K562 (cell line): ENCODE measurements at regions not wholly inside any gene's neighbourhood (a gene's known extent, or its start where the extent isn't known, plus 50 kb on each side); places are given as distances from the start of the nearest gene placed in this dataset.
"Not testable (repeated sequence)": the region's sequence is repeated elsewhere in the genome, so short reads cannot be mapped to it uniquely, and the experiment has no call there.

Source experiments
- ATAC-seq: fragments of 200-7000 bp; cut with Tn5 transposase; 3 replicates; pipeline ENCODE4 v1.9.1; 2020; ENCODE audit warnings: moderate library complexity
- BruUV-seq: library from RNA; stranded (reverse); fragments of 400-500 nt; replicated peaks from 2 replicates; lab custom pipeline; 2021; lab: Mats Ljungman, UMichigan
- CTCF ChIA-PET: fragments of 300-600 bp; formaldehyde crosslinking; extraction: SDS; loops from one replicate; lab custom pipeline; 2021; ENCODE audit warnings: low intra/inter-chr PET ratio; lab: Yijun Ruan, JAX
- POLR2A ChIA-PET: fragments of 300-600, 350-650 bp; sonication (Branson Sonifier 250); formaldehyde crosslinking; extraction: SDS; loops from one replicate; lab custom pipeline; 2021; ENCODE audit warnings: antibody characterized with exemption, inconsistent platforms; lab: Yijun Ruan, JAX
- DNase-seq, 4 experiments: peaks; one replicate each; pipeline versions ENCODE4 v3.0.0 to v3.0.0-alpha.2; 2011 to 2018; ENCODE audit warnings: low spot score in 3 of 4, mixed read lengths in 3 of 4; ENCODE audit errors: extremely low read depth in 1 of 4
- FAIRE-seq: peaks from 2 replicates; lab custom pipeline; 2011; peaks lifted over from hg19 to GRCh38; lab: Jason Lieb, UNC
- H2AFZ ChIP-seq: 2 replicates; pipeline ENCODE4 v1.6.0; 2011; ENCODE audit warnings: low read depth, low read length, control low read depth, inconsistent platforms
- H3K27ac ChIP-seq: fragments of 200-600 bp; 3 replicates; pipeline ENCODE4 v1.8.0; 2011; ENCODE audit warnings: low read depth, mild to moderate bottlenecking, control low read depth, inconsistent platforms, low read length, moderate library complexity, mixed read lengths; ENCODE audit errors: extremely low read depth
- H3K27me3 ChIP-seq, 2 experiments: fragments of 300-600 bp in 1 of 2; 2 replicates in 1 of 2; 3 replicates in 1 of 2; pipeline versions ENCODE4 v1.6.0 to v1.8.0; 2011; ENCODE audit warnings: inconsistent platforms in 2 of 2, low read length in 2 of 2, mild to moderate bottlenecking in 1 of 2, mixed read lengths in 1 of 2, moderate library complexity in 1 of 2; ENCODE audit not compliant: control insufficient read depth in 2 of 2, insufficient read depth in 2 of 2
- H3K36me3 ChIP-seq: fragments of 300-600 bp; 3 replicates; pipeline ENCODE4 v1.8.0; 2011; ENCODE audit warnings: mild to moderate bottlenecking, low read length, inconsistent platforms; ENCODE audit not compliant: control insufficient read depth, insufficient read depth
- H3K4me1 ChIP-seq, 2 experiments: fragments of 200-600 bp in 1 of 2; replicated peaks in 1 of 2; 2 replicates in 1 of 2; 3 replicates in 1 of 2; pipeline versions ENCODE4 v1.5.1 to v1.8.0; 2011; ENCODE audit warnings: inconsistent platforms in 2 of 2, low read length in 2 of 2, mild to moderate bottlenecking in 1 of 2, mixed read lengths in 1 of 2, moderate library complexity in 1 of 2; ENCODE audit not compliant: control insufficient read depth in 2 of 2, insufficient read depth in 2 of 2
- H3K4me2 ChIP-seq: 2 replicates; pipeline ENCODE4 v1.6.1; 2011; ENCODE audit warnings: low read length, control low read depth, inconsistent platforms, mixed read lengths; ENCODE audit not compliant: insufficient read depth
- H3K4me3 ChIP-seq: fragments of 200-600 bp; sonication (generic), shearing (Covaris generic); 2 replicates; pipeline ENCODE4 v1.5.1; 2016; ENCODE audit warnings: control low read depth, inconsistent platforms
- H3K79me2 ChIP-seq: fragments of 200-600 bp; 3 replicates; pipeline ENCODE4 v1.8.0; 2011; ENCODE audit warnings: low read length, inconsistent platforms; ENCODE audit not compliant: control insufficient read depth, insufficient read depth
- H3K9ac ChIP-seq, 2 experiments: 2 replicates each; pipeline versions ENCODE4 v1.6.0 to v1.6.1; 2011; ENCODE audit warnings: low read depth in 2 of 2, low read length in 2 of 2, control low read depth in 1 of 2, inconsistent platforms in 1 of 2, mild to moderate bottlenecking in 1 of 2, mixed read lengths in 1 of 2; ENCODE audit not compliant: insufficient read depth in 1 of 2
- H3K9me1 ChIP-seq: one replicate; pipeline ENCODE4 v1.6.0; 2011; ENCODE audit warnings: inconsistent platforms, mild to moderate bottlenecking, low read length, moderate library complexity; ENCODE audit not compliant: control insufficient read depth, insufficient read depth
- H3K9me3 ChIP-seq: replicated peaks from 2 replicates; pipeline ENCODE4 v1.5.1; 2011; ENCODE audit warnings: low read depth, low read length, inconsistent platforms; ENCODE audit not compliant: control insufficient read depth, insufficient read depth
- H4K20me1 ChIP-seq: replicated peaks from 2 replicates; pipeline ENCODE4 v1.6.1; 2011; ENCODE audit warnings: low read length, inconsistent platforms, mixed read lengths; ENCODE audit not compliant: control insufficient read depth, insufficient read depth
- ARID2 ChIP-seq: fragments of 450-650 bp; IDR thresholded peaks from 2 replicates; pipeline ENCODE4 v1.6.1; 2017; ENCODE audit warnings: antibody characterized with exemption, mild to moderate bottlenecking
- CHD2 ChIP-seq: IDR thresholded peaks from 2 replicates; pipeline ENCODE4 v1.6.1; 2011; ENCODE audit warnings: low read depth, low read length
- DDX20 ChIP-seq: fragments of 450-650 bp; IDR thresholded peaks from 2 replicates; pipeline ENCODE4 v1.6.1; 2016; ENCODE audit warnings: missing genetic modification characterization, low read depth, mild to moderate bottlenecking, missing compliant biosample characterization, moderate library complexity
- HDAC1 ChIP-seq, 2 experiments: fragments of 450-650 bp; IDR thresholded peaks; 2 replicates each; pipeline ENCODE4 v1.6.1; 2016 to 2017; ENCODE audit warnings: inconsistent platforms in 1 of 2, mild to moderate bottlenecking in 1 of 2, moderate library complexity in 1 of 2
- HDGF ChIP-seq: fragments of 450-650 bp; IDR thresholded peaks from 2 replicates; pipeline ENCODE4 v1.6.1; 2016
- PTRF ChIP-seq: fragments of 450-650 bp; IDR thresholded peaks from 2 replicates; pipeline ENCODE4 v1.6.1; 2016; ENCODE audit warnings: mild to moderate bottlenecking, missing genetic modification characterization, missing compliant biosample characterization
- RBM14 ChIP-seq: fragments of 200-400 bp; formaldehyde crosslinking; IDR thresholded peaks from 2 replicates; pipeline ENCODE4 v1.6.1; 2018; ENCODE audit warnings: low read depth, mild to moderate bottlenecking, low read length, moderate library complexity, borderline replicate concordance; ENCODE audit not compliant: insufficient read depth
- SP2 ChIP-seq: IDR thresholded peaks from 2 replicates; pipeline ENCODE4 v1.6.1; 2011; ENCODE audit warnings: mild to moderate bottlenecking, low read depth, low read length, moderate library complexity; ENCODE audit not compliant: poor library complexity, severe bottlenecking; ENCODE audit errors: extremely low read depth
- TAF1 ChIP-seq: IDR thresholded peaks from 2 replicates; pipeline ENCODE4 v1.6.1; 2011; ENCODE audit warnings: mild to moderate bottlenecking, low read length, moderate library complexity; ENCODE audit not compliant: insufficient read depth, control insufficient read depth, severe bottlenecking; ENCODE audit errors: extremely low read depth
- THRAP3 ChIP-seq: fragments of 450-650 bp; IDR thresholded peaks from 2 replicates; pipeline ENCODE4 v1.6.1; 2016; ENCODE audit warnings: mild to moderate bottlenecking, inconsistent platforms, borderline replicate concordance
- ZBTB43 ChIP-seq: sonication (generic); formaldehyde crosslinking; IDR thresholded peaks from 2 replicates; pipeline ENCODE4 v1.8.0; 2023; ENCODE audit warnings: mild to moderate bottlenecking, missing genetic modification reagents
- ZBTB5 ChIP-seq: fragments of 450-650 bp; IDR thresholded peaks from 2 replicates; pipeline ENCODE4 v1.6.1; 2017; ENCODE audit warnings: antibody characterized with exemption
- ZNF184 ChIP-seq: sonication (generic); formaldehyde crosslinking; IDR thresholded peaks from 2 replicates; pipeline ENCODE4 v1.5.0; 2020; ENCODE audit warnings: missing genetic modification reagents
- WGBS: fragments of 100-300 bp; shearing (Covaris generic); methylation state at CpG from one replicate; pipeline ENCODE4 v1.1.6; 2016; ENCODE audit warnings: low coverage, mixed read lengths; ENCODE audit not compliant: insufficient coverage; ENCODE audit errors: missing lambda C conversion rate; 5-methylcytosine and 5-hydroxymethylcytosine counted together
- in situ Hi-C: fragments of 300-500 bp; cut with MboI; formaldehyde crosslinking; loops from 4 replicates; pipeline ENCODE4 v1.15.0; 2018; ENCODE audit warnings: inconsistent platforms, mixed read lengths
- intact Hi-C: fragments of 100-400 bp; cut with micrococcal nuclease; formaldehyde crosslinking; loops from 2 replicates; pipeline ENCODE4 v1.14.2; 2022

- POLR2A ChIA-PET, H3K79me2 ChIP-seq, H3K4me1 ChIP-seq, ATAC-seq, H3K4me2 ChIP-seq, H3K9me1 ChIP-seq, CTCF ChIA-PET, H3K27me3 ChIP-seq, H3K27ac ChIP-seq, intact Hi-C loops, FAIRE-seq, H2AFZ ChIP-seq, H3K9ac ChIP-seq, H3K36me3 ChIP-seq, H3K9me3 ChIP-seq, H4K20me1 ChIP-seq, H3K4me3 ChIP-seq, in situ Hi-C loops, BruUV-seq, DNase-seq: not testable (repeated sequence)
- 1% methylated on average over 28 of the region's 37 CpGs for WGBS
Observed at GRCh38 chr4:30092420-30093128, 627.6 kb upstream of the PCDH7 start.

- no peaks in the 10 kb centered on the region for H3K36me3 ChIP-seq
- no peak overlapping the region for H3K4me3 ChIP-seq
- no peak for FAIRE-seq
- no peak overlapping the region for H3K4me2 ChIP-seq
- no peak overlapping the region for H3K9ac ChIP-seq
- 0% methylated on average over 1 of the region's 1 CpG for WGBS
- no peak overlapping the region for H3K27ac ChIP-seq
- intact Hi-C loops (no loop called here), in situ Hi-C loops (no loop called here)
- H3K9me1 ChIP-seq, result no peaks in the 10 kb centered on the region
- BruUV-seq, result no TSS peak
- no peak for TF ChIP-seq DDX20 (tag)
- no peak for TF ChIP-seq SP2
- no peak for TF ChIP-seq CHD2
- TF ChIP-seq PTRF, result no peak
- TF ChIP-seq RBM14, result no peak
- TF ChIP-seq THRAP3, result no peak
- TF ChIP-seq ZBTB43, result no peak
- TF ChIP-seq ZBTB5, result no peak
- TF ChIP-seq HDAC1 (IDR thresholded peaks at IDR 0.05), result no peak
- no peak for TF ChIP-seq ARID2
- TF ChIP-seq TAF1, result no peak
- TF ChIP-seq ZNF184, result no peak
- no peak for TF ChIP-seq HDGF
- TF ChIP-seq, all 486 proteins: peak for 0
- no peak overlapping the region for H2AFZ ChIP-seq
- H3K79me2 ChIP-seq, result no peaks in the 10 kb centered on the region
- H3K4me1 ChIP-seq, result no peaks in the 10 kb centered on the region
- ChIA-PET POLR2A (no interaction called here), CTCF (no interaction called here)
- DNase-seq (no peak), ATAC-seq (no peak)
- H3K9me3 ChIP-seq, result no peaks in the 10 kb centered on the region
- H4K20me1 ChIP-seq, result no peaks in the 10 kb centered on the region
- no peaks in the 10 kb centered on the region for H3K27me3 ChIP-seq
Observed at GRCh38 chr4:30094887-30095286, 625.3 kb upstream of the PCDH7 start.
